Activated naive CD4-positive, alpha-beta T cell treated with anti-CD3 and anti-CD28 coated beads for 36 hours (primary cell): ENCODE measurements at regions not wholly inside any gene's neighbourhood (a gene's known extent, or its start where the extent isn't known, plus 50 kb on each side); places are given as distances from the start of the nearest gene placed in this dataset.

Experiments
- CTCF ChIA-PET: fragments of 350-600 bp; sonication (Branson Sonifier 250); formaldehyde crosslinking; loops from one replicate; lab custom pipeline; 2021; ENCODE audit warnings: antibody characterized with exemption; lab: Charles Lee
- DNase-seq: peaks from one replicate; pipeline ENCODE4 v3.0.0-alpha.2; 2020
- H3K27ac Mint-ChIP-seq: one replicate; pipeline ENCODE4 v1.8.0; 2021; ENCODE audit warnings: mild to moderate bottlenecking, mixed read lengths
- H3K27me3 Mint-ChIP-seq: one replicate; pipeline ENCODE4 v1.8.0; 2021; ENCODE audit warnings: low read depth, mixed read lengths
- H3K36me3 Mint-ChIP-seq: one replicate; pipeline ENCODE4 v1.8.0; 2021; ENCODE audit warnings: low read depth, mixed read lengths
- H3K4me1 Mint-ChIP-seq: one replicate; pipeline ENCODE4 v1.8.0; 2021; ENCODE audit warnings: low read depth, mixed read lengths
- H3K4me3 Mint-ChIP-seq: one replicate; pipeline ENCODE4 v1.8.0; 2021; ENCODE audit warnings: mild to moderate bottlenecking, moderate library complexity, mixed read lengths
- H3K9me3 Mint-ChIP-seq: one replicate; pipeline ENCODE4 v1.8.0; 2021; ENCODE audit warnings: mixed read lengths
- intact Hi-C: fragments of 100-400 bp; cut with micrococcal nuclease; formaldehyde crosslinking; loops from one replicate; pipeline ENCODE4 v1.15.1; 2023

GRCh38 chr2:65842104-65842503 lies 409.7 kb upstream of the SPRED2 start:
- H3K4me1 Mint-ChIP-seq = no peaks in the 10 kb centered on the region
- intact Hi-C loops = no loop called here
- DNase-seq = no peak
- H3K4me3 Mint-ChIP-seq = no peak overlapping the region
- no peaks in the 10 kb centered on the region for H3K36me3 Mint-ChIP-seq
- no peak overlapping the region for H3K27ac Mint-ChIP-seq
- CTCF ChIA-PET = no interaction called here
- H3K27me3 Mint-ChIP-seq = no peaks in the 10 kb centered on the region
- H3K9me3 Mint-ChIP-seq = peaks cover 12% of the 10 kb centered on the region

GRCh38 chr2:65835975-65836549 lies 403.7 kb upstream of the SPRED2 start:
- H3K27me3 Mint-ChIP-seq = peaks cover 2% of the 10 kb centered on the region
- no peak for DNase-seq
- no peak overlapping the region for H3K4me3 Mint-ChIP-seq
- H3K27ac Mint-ChIP-seq = no peak overlapping the region
- CTCF ChIA-PET = no interaction called here
- H3K4me1 Mint-ChIP-seq = no peaks in the 10 kb centered on the region
- peaks cover 2% of the 10 kb centered on the region for H3K9me3 Mint-ChIP-seq
- no peaks in the 10 kb centered on the region for H3K36me3 Mint-ChIP-seq
- intact Hi-C loops = no loop called here

- Mint-ChIP-seq H3K4me1 (no peaks in the 10 kb centered on the region), H3K27ac (no peak overlapping the region), H3K4me3 (no peak overlapping the region), H3K36me3 (no peaks in the 10 kb centered on the region), H3K9me3 (no peaks in the 10 kb centered on the region), H3K27me3 (peaks cover 2% of the 10 kb centered on the region)
- CTCF ChIA-PET = no interaction called here
- intact Hi-C loops = no loop called here
- no peak for DNase-seq
Observed at GRCh38 chr2:65834771-65835475, 402.5 kb upstream of the SPRED2 start.

- intact Hi-C loops = no loop called here
- no peak overlapping the region for H3K27ac Mint-ChIP-seq
- no peaks in the 10 kb centered on the region for H3K9me3 Mint-ChIP-seq
- CTCF ChIA-PET = no interaction called here
- DNase-seq = no peak
- peaks cover 6% of the 10 kb centered on the region for H3K27me3 Mint-ChIP-seq
- H3K4me3 Mint-ChIP-seq = no peak overlapping the region
- no peaks in the 10 kb centered on the region for H3K4me1 Mint-ChIP-seq
- H3K36me3 Mint-ChIP-seq = no peaks in the 10 kb centered on the region
Observed at GRCh38 chr2:65834062-65834461, 401.7 kb upstream of the SPRED2 start.

- Mint-ChIP-seq H3K4me1 (no peaks in the 10 kb centered on the region), H3K27me3 (peaks cover 6% of the 10 kb centered on the region), H3K4me3 (no peak overlapping the region), H3K36me3 (no peaks in the 10 kb centered on the region), H3K9me3 (no peaks in the 10 kb centered on the region), H3K27ac (no peak overlapping the region)
- CTCF ChIA-PET = no interaction called here
- intact Hi-C loops = no loop called here
- no peak for DNase-seq
Observed at GRCh38 chr2:65831509-65831908, 399.1 kb upstream of the SPRED2 start.

- no peak for DNase-seq
- Mint-ChIP-seq H3K4me1 (no peaks in the 10 kb centered on the region), H3K36me3 (no peaks in the 10 kb centered on the region), H3K27ac (no peak overlapping the region), H3K9me3 (no peaks in the 10 kb centered on the region), H3K27me3 (peaks cover 4% of the 10 kb centered on the region), H3K4me3 (no peak overlapping the region)
- CTCF ChIA-PET = no interaction called here
- intact Hi-C loops = no loop called here
Observed at GRCh38 chr2:65826567-65826966, 394.2 kb upstream of the SPRED2 start.

GRCh38 chr2:65823511-65823910 lies 391.1 kb upstream of the SPRED2 start:
- Mint-ChIP-seq H3K27me3 (peaks cover 2% of the 10 kb centered on the region), H3K36me3 (no peaks in the 10 kb centered on the region), H3K9me3 (no peaks in the 10 kb centered on the region), H3K4me3 (no peak overlapping the region), H3K4me1 (no peaks in the 10 kb centered on the region), H3K27ac (no peak overlapping the region)
- no peak for DNase-seq
- intact Hi-C loops = no loop called here
- CTCF ChIA-PET = no interaction called here

GRCh38 chr2:65820454-65820853 lies 388.1 kb upstream of the SPRED2 start:
- H3K9me3 Mint-ChIP-seq = no peaks in the 10 kb centered on the region

GRCh38 chr2:65819963-65820362 lies 387.6 kb upstream of the SPRED2 start:
- Mint-ChIP-seq H3K27me3 (peaks cover 2% of the 10 kb centered on the region), H3K4me1 (no peaks in the 10 kb centered on the region), H3K36me3 (no peaks in the 10 kb centered on the region), H3K9me3 (no peaks in the 10 kb centered on the region), H3K27ac (no peak overlapping the region), H3K4me3 (no peak overlapping the region)
- no peak for DNase-seq
- CTCF ChIA-PET = no interaction called here
- intact Hi-C loops = no loop called here

More at GRCh38 chr2:65820454-65820853, 388.1 kb upstream of the SPRED2 start:
- intact Hi-C loops = no loop called here
- DNase-seq = no peak
- H3K4me1 Mint-ChIP-seq = no peaks in the 10 kb centered on the region
- H3K27me3 Mint-ChIP-seq = peaks cover 2% of the 10 kb centered on the region
- CTCF ChIA-PET = no interaction called here
- H3K27ac Mint-ChIP-seq = no peak overlapping the region
- no peak overlapping the region for H3K4me3 Mint-ChIP-seq
- no peaks in the 10 kb centered on the region for H3K36me3 Mint-ChIP-seq

GRCh38 chr2:65818873-65819451 lies 386.6 kb upstream of the SPRED2 start:
- Mint-ChIP-seq H3K27ac (no peak overlapping the region), H3K36me3 (no peaks in the 10 kb centered on the region), H3K27me3 (peaks cover 2% of the 10 kb centered on the region), H3K4me3 (no peak overlapping the region), H3K4me1 (no peaks in the 10 kb centered on the region), H3K9me3 (no peaks in the 10 kb centered on the region)
- no peak for DNase-seq
- CTCF ChIA-PET = no interaction called here
- intact Hi-C loops = no loop called here

GRCh38 chr2:65813631-65814173 lies 381.3 kb upstream of the SPRED2 start:
- no peak for DNase-seq
- CTCF ChIA-PET = no interaction called here
- Mint-ChIP-seq H3K27ac (no peak overlapping the region), H3K4me3 (no peak overlapping the region), H3K9me3 (no peaks in the 10 kb centered on the region), H3K27me3 (no peaks in the 10 kb centered on the region), H3K36me3 (no peaks in the 10 kb centered on the region), H3K4me1 (no peaks in the 10 kb centered on the region)
- intact Hi-C loops = no loop called here

GRCh38 chr2:65812887-65813286 lies 380.5 kb upstream of the SPRED2 start:
- no peaks in the 10 kb centered on the region for H3K4me1 Mint-ChIP-seq
- intact Hi-C loops = no loop called here
- no peak overlapping the region for H3K4me3 Mint-ChIP-seq
- CTCF ChIA-PET = no interaction called here
- H3K27me3 Mint-ChIP-seq = no peaks in the 10 kb centered on the region
- no peaks in the 10 kb centered on the region for H3K9me3 Mint-ChIP-seq
- no peak overlapping the region for H3K27ac Mint-ChIP-seq
- no peaks in the 10 kb centered on the region for H3K36me3 Mint-ChIP-seq
- no peak for DNase-seq

GRCh38 chr2:65807942-65808341 lies 375.5 kb upstream of the SPRED2 start:
- H3K9me3 Mint-ChIP-seq = peaks cover 2% of the 10 kb centered on the region

More at GRCh38 chr2:65807942-65808341, 375.5 kb upstream of the SPRED2 start:
- H3K4me1 Mint-ChIP-seq = no peaks in the 10 kb centered on the region
- no peak overlapping the region for H3K27ac Mint-ChIP-seq
- no peak overlapping the region for H3K4me3 Mint-ChIP-seq
- intact Hi-C loops = no loop called here
- no peaks in the 10 kb centered on the region for H3K27me3 Mint-ChIP-seq
- no peaks in the 10 kb centered on the region for H3K36me3 Mint-ChIP-seq
- CTCF ChIA-PET = no interaction called here
- DNase-seq = no peak
